ENCODE measurements at regions not wholly inside any gene's neighbourhood (a gene's known extent, or its start where the extent isn't known, plus 50 kb on each side); places are given as distances from the start of the nearest gene placed in this dataset.

DNA sequence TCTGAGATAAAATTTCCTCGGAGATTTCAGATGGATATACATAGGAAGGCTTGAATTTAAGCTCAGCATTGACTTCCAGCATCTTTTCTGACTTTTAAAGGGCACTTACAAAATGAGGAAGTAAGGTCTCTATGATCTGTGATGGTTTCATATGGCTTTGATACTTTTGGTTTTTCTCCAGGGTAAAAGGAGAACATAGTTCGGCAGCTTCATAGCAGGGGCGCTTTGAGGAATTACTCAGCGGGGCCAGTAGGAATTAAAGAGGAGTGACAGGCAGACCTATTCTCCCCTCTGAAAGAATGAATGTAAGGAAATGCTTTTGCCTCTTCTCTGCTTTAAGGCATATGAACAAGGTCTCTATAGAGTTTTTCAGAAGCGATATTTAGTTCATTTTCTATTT is 80.0 kb upstream of the PCDH15 start:
- TF ChIP-seq CTCF (IDR thresholded peaks at IDR 0.05) (no peak), POLR2AphosphoS5 (IDR thresholded peaks at IDR 0.05) (no peak), POLR2A (IDR thresholded peaks at IDR 0.05) (no peak)
